ENCODE measurements at regions not wholly inside any gene's neighbourhood (a gene's known extent, or its start where the extent isn't known, plus 50 kb on each side); places are given as distances from the start of the nearest gene placed in this dataset.
"Not testable (repeated sequence)": the region's sequence is repeated elsewhere in the genome, so short reads cannot be mapped to it uniquely, and the experiment has no call there.

GRCh38 chr1:228650141-228650540 is 85.1 kb upstream of the RHOU start:
- DNase-seq (ENCODE audit: low read depth): no peak
- TF ChIP-seq MYC (IDR thresholded peaks at IDR 0.05; ENCODE audit: low read depth, low read length) (no peak), POLR2A (IDR thresholded peaks at IDR 0.05; ENCODE audit: extremely low read depth, insufficient read length) (no peak), CTCF (IDR thresholded peaks at IDR 0.05; ENCODE audit: low read depth, low read length) (no peak)

GRCh38 chr1:228650946-228651345 is 84.3 kb upstream of the RHOU start:
- DNase-seq (ENCODE audit: low read depth): no peak
- H3K4me3 ChIP-seq (ENCODE audit: low read depth, low read length): no peak overlapping the region
- TF ChIP-seq MAX (IDR thresholded peaks at IDR 0.05; ENCODE audit: low read depth, low read length): no peak
- TF ChIP-seq MYC (IDR thresholded peaks at IDR 0.05; ENCODE audit: low read depth, low read length): no peak
- TF ChIP-seq POLR2A (IDR thresholded peaks at IDR 0.05; ENCODE audit: extremely low read depth, insufficient read length): no peak
- no peak for TF ChIP-seq CTCF (IDR thresholded peaks at IDR 0.05; ENCODE audit: low read depth, low read length)

More at GRCh38 chr1:228650141-228650540, 85.1 kb upstream of the RHOU start:
- H3K4me3 ChIP-seq (ENCODE audit: low read depth, low read length): no peak overlapping the region

- DNase-seq (ENCODE audit: low read depth): no peak
- H3K4me3 ChIP-seq (ENCODE audit: low read depth, low read length): no peak overlapping the region
- TF ChIP-seq MAX (IDR thresholded peaks at IDR 0.05; ENCODE audit: low read depth, low read length) (no peak), POLR2A (IDR thresholded peaks at IDR 0.05; ENCODE audit: extremely low read depth, insufficient read length) (no peak), CTCF (IDR thresholded peaks at IDR 0.05; ENCODE audit: low read depth, low read length) (no peak), MYC (IDR thresholded peaks at IDR 0.05; ENCODE audit: low read depth, low read length) (no peak)
Observed at GRCh38 chr1:228652116-228652515, 83.2 kb upstream of the RHOU start.

GRCh38 chr1:228653057-228653456 is 82.2 kb upstream of the RHOU start:
- not testable (repeated sequence) for DNase-seq (ENCODE audit: low read depth); H3K4me3 ChIP-seq (ENCODE audit: low read depth, low read length)

- no peak for DNase-seq (ENCODE audit: low read depth)
- TF ChIP-seq MYC (IDR thresholded peaks at IDR 0.05; ENCODE audit: low read depth, low read length): no peak
- TF ChIP-seq CTCF (IDR thresholded peaks at IDR 0.05; ENCODE audit: low read depth, low read length): no peak
- no peak for TF ChIP-seq POLR2A (IDR thresholded peaks at IDR 0.05; ENCODE audit: extremely low read depth, insufficient read length)
- TF ChIP-seq MAX (IDR thresholded peaks at IDR 0.05; ENCODE audit: low read depth, low read length): no peak
- H3K4me3 ChIP-seq (ENCODE audit: low read depth, low read length): no peak overlapping the region
Observed at GRCh38 chr1:228653748-228654147, 81.5 kb upstream of the RHOU start.

GRCh38 chr1:228655796-228656394 is 79.4 kb upstream of the RHOU start:
- TF ChIP-seq MAX (IDR thresholded peaks at IDR 0.05; ENCODE audit: low read depth, low read length) (no peak), POLR2A (IDR thresholded peaks at IDR 0.05; ENCODE audit: extremely low read depth, insufficient read length) (no peak), MYC (IDR thresholded peaks at IDR 0.05; ENCODE audit: low read depth, low read length) (no peak)
- no peak overlapping the region for H3K4me3 ChIP-seq (ENCODE audit: low read depth, low read length)
- no peak for DNase-seq (ENCODE audit: low read depth)

GRCh38 chr1:228662007-228662689 is 73.1 kb upstream of the RHOU start:
- H3K4me3 ChIP-seq (ENCODE audit: low read depth, low read length); DNase-seq (ENCODE audit: low read depth): not testable (repeated sequence)
